Small intestine (tissue), 7 donors: ENCODE measurements at regions not wholly inside any gene's neighbourhood (a gene's known extent, or its start where the extent isn't known, plus 50 kb on each side); places are given as distances from the start of the nearest gene placed in this dataset.

ENCODE experiments used
- DNase-seq, 2 donors: peaks; one replicate each; pipeline versions ENCODE4 v3.0.0 to v3.0.0-alpha.2; 2013
- FAIRE-seq: peaks from 2 replicates; lab custom pipeline; 2012; peaks lifted over from hg19 to GRCh38; lab: Jason Lieb, UNC
- H3K27ac ChIP-seq, 3 donors: one replicate each; pipeline ENCODE4 v1.5.1; 2013; ENCODE audit warnings: low read length in 2 of 3, mild to moderate bottlenecking in 2 of 3, control low read depth in 1 of 3, inconsistent platforms in 1 of 3, low read depth in 1 of 3, moderate library complexity in 1 of 3
- H3K27me3 ChIP-seq, 3 donors: one replicate each; pipeline ENCODE4 v1.6.1; 2013; ENCODE audit warnings: low read length in 3 of 3, inconsistent platforms in 1 of 3; ENCODE audit not compliant: control insufficient read depth in 3 of 3, insufficient read depth in 3 of 3
- H3K36me3 ChIP-seq, 3 donors: one replicate each; pipeline ENCODE4 v1.6.1; 2013; ENCODE audit warnings: low read length in 3 of 3, inconsistent platforms in 1 of 3, low read depth in 1 of 3, mild to moderate bottlenecking in 1 of 3, moderate library complexity in 1 of 3; ENCODE audit not compliant: control insufficient read depth in 3 of 3, insufficient read depth in 2 of 3
- H3K4me1 ChIP-seq, 3 donors: one replicate each; pipeline ENCODE4 v1.6.1; 2013; ENCODE audit warnings: low read length in 2 of 3, inconsistent platforms in 1 of 3, low read depth in 1 of 3, mild to moderate bottlenecking in 1 of 3, moderate library complexity in 1 of 3; ENCODE audit not compliant: control insufficient read depth in 3 of 3, insufficient read depth in 2 of 3
- H3K4me3 ChIP-seq, 3 donors: one replicate each; pipeline ENCODE4 v1.5.1; 2013; ENCODE audit warnings: low read length in 3 of 3, control low read depth in 1 of 3, inconsistent platforms in 1 of 3, low read depth in 1 of 3, mild to moderate bottlenecking in 1 of 3, moderate library complexity in 1 of 3
- H3K9me3 ChIP-seq, 2 donors: one replicate each; pipeline ENCODE4 v1.6.1; 2013; ENCODE audit warnings: low read depth in 1 of 2, low read length in 1 of 2; ENCODE audit not compliant: control insufficient read depth in 2 of 2, insufficient read depth in 1 of 2
- WGBS, 3 donors: extraction: QIAGEN DNeasy Blood & Tissue Kit; methylation state at CpG; one replicate each; pipeline ENCODE4 v1.1.7; 2013; 5-methylcytosine and 5-hydroxymethylcytosine counted together
- donor health status: healthy with polysubstance abuse.
- donor health status: control.
- donor health status: control.
- donor health status: Bipolar disorder and iron deficiency.
- donor health status: healthy.

- Histone ChIP-seq H3K9me3 (no peaks in the 10 kb centered on the region), H3K4me1 (no peaks in the 10 kb centered on the region), H3K4me3 (no peak overlapping the region), H3K27ac (no peak overlapping the region), H3K27me3 (no peaks in the 10 kb centered on the region), H3K36me3 (no peaks in the 10 kb centered on the region)
- no peak for DNase-seq
- no peak for FAIRE-seq
- WGBS, 3 donors: 80 to 88% (median 80%) methylated on average over 4 to 5 of the region's 5 CpGs
Observed at GRCh38 chr10:130363051-130363450, 226.9 kb downstream of the GLRX3 start.

- no peaks in the 10 kb centered on the region for H3K27me3 ChIP-seq
- H3K27ac ChIP-seq: no peak overlapping the region
- 90 to 93% (median 92%) methylated on average over 8 of the region's 8 CpGs for WGBS, 3 donors
- no peak for FAIRE-seq
- no peak overlapping the region for H3K4me3 ChIP-seq
- H3K4me1 ChIP-seq: no peaks in the 10 kb centered on the region
- H3K9me3 ChIP-seq: no peaks in the 10 kb centered on the region
- H3K36me3 ChIP-seq: no peaks in the 10 kb centered on the region
- DNase-seq: no peak
Observed at GRCh38 chr10:130363899-130364445, 227.8 kb downstream of the GLRX3 start.

DNA sequence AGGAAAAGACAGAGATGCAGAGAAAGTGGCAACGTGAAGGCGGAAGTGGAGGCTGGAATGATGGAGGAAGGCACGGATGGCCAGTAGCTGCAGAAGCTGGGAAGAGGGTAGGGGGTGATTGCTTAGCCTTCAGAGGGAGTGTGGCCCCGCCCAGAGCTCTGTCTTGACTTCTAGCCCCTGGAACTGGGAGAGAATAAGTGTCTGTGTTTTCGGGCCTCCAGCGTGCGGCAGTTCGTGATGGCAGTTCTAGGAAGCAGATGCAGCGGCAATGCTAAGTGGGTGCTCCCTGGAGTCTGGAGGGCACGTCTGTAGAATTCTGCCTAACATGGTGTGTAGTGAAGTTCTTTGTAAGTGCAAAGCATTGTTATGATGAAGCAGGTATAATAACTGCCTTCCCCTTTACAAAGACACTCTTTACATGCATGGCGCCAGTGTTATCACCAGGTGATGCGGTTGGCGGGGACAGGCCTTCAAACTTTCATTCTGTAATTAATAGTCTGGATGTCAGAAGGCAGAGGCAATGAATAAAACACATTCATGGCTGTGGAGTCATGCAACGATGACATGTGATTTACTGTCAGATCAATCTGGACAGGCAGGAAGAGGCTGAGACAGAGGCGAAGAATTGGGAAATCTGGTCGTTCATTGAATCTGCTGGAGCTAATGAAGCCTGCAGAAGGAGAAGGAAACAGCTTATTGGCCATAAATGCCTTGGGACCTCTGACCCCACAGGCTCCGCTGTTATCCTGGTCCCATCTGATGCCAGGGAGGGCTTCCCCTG lies 228.6 kb downstream of the GLRX3 start:
- Histone ChIP-seq H3K27me3 (no peaks in the 10 kb centered on the region), H3K9me3 (no peaks in the 10 kb centered on the region), H3K27ac (no peak overlapping the region), H3K36me3 (no peaks in the 10 kb centered on the region), H3K4me3 (no peak overlapping the region), H3K4me1 (no peaks in the 10 kb centered on the region)
- 72 to 79% (median 77%) methylated on average over 17 of the region's 17 CpGs for WGBS, 3 donors
- no peak for DNase-seq
- no peak for FAIRE-seq

DNA sequence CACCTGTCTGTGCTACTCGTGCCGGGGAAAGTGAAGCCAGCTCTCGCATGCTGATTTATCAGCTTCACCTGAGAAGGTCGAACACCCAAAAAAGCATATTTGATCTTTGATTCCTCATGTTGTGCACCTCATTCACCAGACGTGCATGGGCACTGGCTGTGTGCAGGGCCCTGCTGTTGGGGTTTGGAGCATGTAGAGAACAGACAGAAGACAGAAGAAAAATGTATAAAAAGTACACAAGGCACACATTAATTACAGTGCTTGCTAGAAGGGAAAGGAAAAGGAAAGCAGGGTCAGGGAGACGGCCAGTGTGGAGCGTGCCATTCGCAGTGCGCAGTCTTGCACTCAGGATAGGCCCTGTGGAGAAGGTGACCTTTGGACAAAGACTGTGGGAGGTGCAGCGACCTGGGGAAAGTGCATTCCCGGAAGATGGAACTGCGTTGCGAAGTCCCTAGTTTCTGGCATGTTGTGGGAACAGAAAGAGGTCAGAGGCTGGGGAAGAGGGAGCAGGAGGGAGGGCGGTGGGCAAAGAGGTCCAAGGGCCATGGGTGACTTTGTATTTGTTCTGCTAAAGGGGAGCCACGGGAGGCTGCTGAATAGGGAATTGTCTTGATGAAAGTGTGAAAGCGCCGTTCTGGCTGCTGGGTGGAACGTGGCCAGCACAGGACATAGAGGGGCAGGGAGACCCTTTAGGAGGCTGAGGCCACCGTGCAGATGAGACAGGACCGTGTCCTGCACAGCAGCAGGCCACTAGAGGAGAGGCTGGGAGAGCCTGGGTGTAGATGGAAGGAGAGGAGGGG lies 232.8 kb downstream of the GLRX3 start:
- FAIRE-seq: no peak
- DNase-seq: peak; percentile 81 to 88
- WGBS, 3 donors: 25 to 54% (median 39%) methylated on average over 20 of the region's 20 CpGs
- Histone ChIP-seq H3K4me1 (no peaks in the 10 kb centered on the region), H3K9me3 (no peaks in the 10 kb centered on the region), H3K27ac (peak overlapping the region in 1 of 3 donors; percentile 53), H3K4me3 (peak overlapping the region in 1 of 3 donors; percentile 41), H3K36me3 (no peaks in the 10 kb centered on the region), H3K27me3 (no peaks in the 10 kb centered on the region)

- H3K9me3 ChIP-seq: no peaks in the 10 kb centered on the region
- no peaks in the 10 kb centered on the region for H3K36me3 ChIP-seq
- H3K4me3 ChIP-seq: peak overlapping the region in 1 of 3 donors; percentile 41
- 68 to 88% (median 75%) methylated on average over 13 of the region's 13 CpGs for WGBS, 3 donors
- no peaks in the 10 kb centered on the region for H3K27me3 ChIP-seq
- H3K27ac ChIP-seq: no peak overlapping the region
- DNase-seq (no peak), FAIRE-seq (no peak)
- H3K4me1 ChIP-seq: no peaks in the 10 kb centered on the region
Observed at GRCh38 chr10:130369645-130370381, 233.6 kb downstream of the GLRX3 start.

DNA sequence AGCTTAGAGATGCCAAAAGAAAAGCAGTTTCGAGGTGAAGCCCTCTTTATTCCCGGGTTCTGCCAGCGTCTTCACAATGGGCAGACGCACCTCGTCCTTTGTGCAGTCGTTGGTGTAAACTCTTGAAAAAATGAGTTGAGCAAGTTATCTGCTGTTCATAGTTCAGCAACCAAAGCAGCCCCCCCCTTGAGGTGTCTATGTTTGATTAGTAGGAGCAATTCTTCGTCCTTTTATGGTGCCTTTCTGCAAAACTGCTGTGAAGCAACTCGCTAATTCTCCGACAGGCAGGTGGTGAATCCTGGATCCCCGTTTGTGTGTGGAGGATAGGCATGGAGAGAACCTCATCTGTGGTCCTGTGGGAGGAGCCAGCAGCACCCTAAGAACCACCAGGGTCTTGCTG lies 234.5 kb downstream of the GLRX3 start:
- H3K27me3 ChIP-seq: no peaks in the 10 kb centered on the region
- no peak overlapping the region for H3K4me3 ChIP-seq
- no peak for FAIRE-seq
- peak in 1 of 2 donors; percentile 70 for DNase-seq
- no peaks in the 10 kb centered on the region for H3K4me1 ChIP-seq
- no peak overlapping the region for H3K27ac ChIP-seq
- H3K36me3 ChIP-seq: no peaks in the 10 kb centered on the region
- 24 to 56% (median 32%) methylated on average over 10 of the region's 10 CpGs for WGBS, 3 donors
- H3K9me3 ChIP-seq: no peaks in the 10 kb centered on the region

- H3K4me3 ChIP-seq: no peak overlapping the region
- DNase-seq (no peak), FAIRE-seq (no peak)
- no peaks in the 10 kb centered on the region for H3K9me3 ChIP-seq
- WGBS, 3 donors: 47 to 72% (median 55%) methylated on average over 6 of the region's 6 CpGs
- H3K36me3 ChIP-seq: no peaks in the 10 kb centered on the region
- no peaks in the 10 kb centered on the region for H3K4me1 ChIP-seq
- no peak overlapping the region for H3K27ac ChIP-seq
- H3K27me3 ChIP-seq: no peaks in the 10 kb centered on the region
Observed at GRCh38 chr10:130371156-130371555, 235.0 kb downstream of the GLRX3 start.

GRCh38 chr10:130371666-130372065 lies 235.5 kb downstream of the GLRX3 start:
- Histone ChIP-seq H3K4me1 (no peaks in the 10 kb centered on the region), H3K27ac (no peak overlapping the region), H3K9me3 (no peaks in the 10 kb centered on the region), H3K27me3 (no peaks in the 10 kb centered on the region), H3K36me3 (no peaks in the 10 kb centered on the region), H3K4me3 (no peak overlapping the region)
- 16 to 51% (median 24%) methylated on average over 16 of the region's 16 CpGs for WGBS, 3 donors
- DNase-seq (peak in 1 of 2 donors; percentile 31), FAIRE-seq (no peak)
